GM23338 (cell line): ENCODE measurements at regions not wholly inside any gene's neighbourhood (a gene's known extent, or its start where the extent isn't known, plus 50 kb on each side); places are given as distances from the start of the nearest gene placed in this dataset.
"Not testable (repeated sequence)": the region's sequence is repeated elsewhere in the genome, so short reads cannot be mapped to it uniquely, and the experiment has no call there.

ENCODE experiments used
- ATAC-seq: fragments of 200-7000 bp; cut with Tn5 transposase; 3 replicates; pipeline ENCODE4 v1.9.1; 2020
- DNase-seq: peaks from one replicate; pipeline ENCODE4 v3.0.0-alpha.2; 2015; ENCODE audit warnings: low spot score
- H2AFZ ChIP-seq: fragments of 200-600 bp; sonication (generic); 2 replicates; pipeline ENCODE4 v1.8.0; 2016; ENCODE audit warnings: antibody characterized with exemption, mild to moderate bottlenecking, moderate library complexity
- H3F3A ChIP-seq: fragments of 200-600 bp; sonication (generic); replicated peaks from 2 replicates; pipeline ENCODE4 v1.8.0; 2017; ENCODE audit warnings: antibody characterized with exemption, mixed run types, low read depth
- H3K27ac ChIP-seq: fragments of 200-600 bp; sonication (generic); 2 replicates; pipeline ENCODE4 v1.6.1; 2016; ENCODE audit warnings: low read depth
- H3K27me3 ChIP-seq: fragments of 200-600 bp; sonication (generic); 2 replicates; pipeline ENCODE4 v1.8.0; 2016; ENCODE audit warnings: mild to moderate bottlenecking, mixed run types, moderate library complexity; ENCODE audit not compliant: insufficient read depth
- H3K36me3 ChIP-seq: fragments of 200-600 bp; sonication (generic); 2 replicates; pipeline ENCODE4 v1.8.0; 2016; ENCODE audit warnings: mild to moderate bottlenecking; ENCODE audit not compliant: insufficient read depth
- H3K4me1 ChIP-seq: fragments of 200-600 bp; sonication (generic); 2 replicates; pipeline ENCODE4 v1.8.0; 2016; ENCODE audit warnings: mild to moderate bottlenecking, moderate library complexity; ENCODE audit not compliant: insufficient read depth
- H3K4me2 ChIP-seq: fragments of 200-600 bp; sonication (generic); 2 replicates; pipeline ENCODE4 v1.7.1; 2017; ENCODE audit warnings: mixed run types
- H3K4me3 ChIP-seq: fragments of 200-600 bp; sonication (generic); 2 replicates; pipeline ENCODE4 v1.6.1; 2016; ENCODE audit warnings: mixed run types
- H3K79me2 ChIP-seq: fragments of 200-600 bp; sonication (generic); replicated peaks from 2 replicates; pipeline ENCODE4 v1.8.0; 2017; ENCODE audit warnings: mild to moderate bottlenecking; ENCODE audit not compliant: insufficient read depth
- H3K9me2 ChIP-seq: fragments of 200-600 bp; sonication (generic); 2 replicates; pipeline ENCODE4 v1.8.0; 2017; ENCODE audit not compliant: insufficient read depth
- H4K20me1 ChIP-seq: fragments of 200-600 bp; sonication (generic); replicated peaks from 2 replicates; pipeline ENCODE4 v1.8.0; 2017; ENCODE audit warnings: mild to moderate bottlenecking; ENCODE audit not compliant: insufficient read depth
- H3K27ac Mint-ChIP-seq: 2 replicates; pipeline ENCODE4 v1.8.0; 2020; ENCODE audit warnings: inconsistent platforms, mild to moderate bottlenecking, moderate library complexity, mixed read lengths
- H3K27me3 Mint-ChIP-seq: 3 replicates; pipeline ENCODE4 v1.8.0; 2022; ENCODE audit warnings: low read depth, mild to moderate bottlenecking, moderate library complexity, mixed read lengths, inconsistent platforms; ENCODE audit not compliant: insufficient read depth, poor library complexity
- H3K36me3 Mint-ChIP-seq: 3 replicates; pipeline ENCODE4 v1.8.0; 2021; ENCODE audit warnings: low read depth, mild to moderate bottlenecking, inconsistent platforms, moderate library complexity, mixed read lengths
- H3K4me1 Mint-ChIP-seq: 3 replicates; pipeline ENCODE4 v1.8.0; 2020; ENCODE audit warnings: mild to moderate bottlenecking, inconsistent platforms, mixed read lengths
- H3K4me3 Mint-ChIP-seq: 3 replicates; pipeline ENCODE4 v1.8.0; 2021; ENCODE audit warnings: moderate library complexity, mild to moderate bottlenecking, inconsistent platforms, mixed read lengths
- H3K9me3 Mint-ChIP-seq: 3 replicates; pipeline ENCODE4 v1.8.0; 2020; ENCODE audit warnings: moderate library complexity, mild to moderate bottlenecking, inconsistent platforms, mixed read lengths
- CREB1 ChIP-seq: fragments of 250-450 bp; sonication (Bioruptor Pico); IDR thresholded peaks from 2 replicates; pipeline ENCODE4 v1.5.0; 2020; ENCODE audit warnings: low read depth, mild to moderate bottlenecking, moderate library complexity
- EZH2phosphoT487 ChIP-seq: fragments of 200-600 bp; sonication (generic); IDR thresholded peaks from one replicate; pipeline ENCODE4 v1.8.1; 2018; ENCODE audit warnings: antibody characterized with exemption; ENCODE audit not compliant: unreplicated experiment
- NANOG ChIP-seq: IDR thresholded peaks from 2 replicates; pipeline ENCODE4 v1.6.1; 2016; ENCODE audit warnings: antibody characterized with exemption, borderline replicate concordance
- POLR2AphosphoS5 ChIP-seq: IDR thresholded peaks from 2 replicates; pipeline ENCODE4 v1.6.1; 2016; ENCODE audit warnings: antibody characterized with exemption, low read depth
- STAT1 ChIP-seq: IDR thresholded peaks from one replicate; pipeline ENCODE4 v1.6.1; 2016; ENCODE audit warnings: antibody characterized with exemption; ENCODE audit not compliant: unreplicated experiment
- ZNF331 ChIP-seq: fragments of 250-450 bp; sonication (Bioruptor Pico); IDR thresholded peaks from 2 replicates; pipeline ENCODE4 v1.5.0; 2020; ENCODE audit warnings: low read depth, mild to moderate bottlenecking, moderate library complexity
- TF ChIP-seq, protein P1 (sequence below): IDR thresholded peaks from one replicate; pipeline ENCODE4 v1.6.1; 2018; ENCODE audit warnings: antibody characterized with exemption; ENCODE audit not compliant: unreplicated experiment

DNA sequence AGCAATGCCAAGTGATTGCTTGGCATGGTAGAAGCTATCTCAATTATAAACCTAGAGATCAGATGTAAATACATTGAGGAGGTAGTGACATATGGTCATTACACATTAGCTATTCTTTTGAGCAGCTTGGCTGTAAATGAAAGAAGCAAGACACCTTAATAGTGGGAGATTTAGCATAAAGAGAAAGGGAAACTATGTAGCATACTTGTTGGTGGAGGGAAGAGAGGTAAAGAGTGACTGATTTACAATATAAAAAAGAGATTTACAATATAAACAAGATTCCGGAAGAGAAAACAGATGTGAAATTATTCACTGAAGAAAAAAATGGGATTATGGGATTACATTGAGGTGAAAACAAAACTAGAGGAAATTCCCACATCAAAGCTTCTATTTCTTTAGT lies 2009.6 kb downstream of the OLFM4 start:
- Histone ChIP-seq H2AFZ (no peak overlapping the region), H3K27me3 (no peaks in the 10 kb centered on the region), H3K4me1 (peaks cover 42% of the 10 kb centered on the region), H4K20me1 (no peaks in the 10 kb centered on the region), H3K79me2 (peaks cover 35% of the 10 kb centered on the region), H3K36me3 (no peaks in the 10 kb centered on the region), H3F3A (no peaks in the 10 kb centered on the region), H3K27ac (peak overlapping the region; percentile 56), H3K9me2 (no peaks in the 10 kb centered on the region), H3K4me2 (peak overlapping the region; percentile 27), H3K4me3 (no peak overlapping the region)
- DNase-seq, result no peak
- Mint-ChIP-seq H3K27me3 (no peaks in the 10 kb centered on the region), H3K9me3 (peaks cover 6% of the 10 kb centered on the region; the same call in 1 of the 3 replicates), H3K4me1 (peaks cover 38% of the 10 kb centered on the region), H3K4me3 (no peak overlapping the region), H3K36me3 (peaks cover 33% of the 10 kb centered on the region), H3K27ac (peak overlapping the region; percentile 41; the same call in 1 of the 2 replicates)
- TF ChIP-seq EZH2phosphoT487, result no peak
- no peak for TF ChIP-seq POLR2AphosphoS5
- TF ChIP-seq NANOG, result peak; percentile 69; the same call in 1 of the 2 replicates
- TF ChIP-seq ZNF331 (CRISPR knock-in tag), result no peak
- ATAC-seq, result peak; percentile 38; the same call in 1 of the 3 replicates

DNA sequence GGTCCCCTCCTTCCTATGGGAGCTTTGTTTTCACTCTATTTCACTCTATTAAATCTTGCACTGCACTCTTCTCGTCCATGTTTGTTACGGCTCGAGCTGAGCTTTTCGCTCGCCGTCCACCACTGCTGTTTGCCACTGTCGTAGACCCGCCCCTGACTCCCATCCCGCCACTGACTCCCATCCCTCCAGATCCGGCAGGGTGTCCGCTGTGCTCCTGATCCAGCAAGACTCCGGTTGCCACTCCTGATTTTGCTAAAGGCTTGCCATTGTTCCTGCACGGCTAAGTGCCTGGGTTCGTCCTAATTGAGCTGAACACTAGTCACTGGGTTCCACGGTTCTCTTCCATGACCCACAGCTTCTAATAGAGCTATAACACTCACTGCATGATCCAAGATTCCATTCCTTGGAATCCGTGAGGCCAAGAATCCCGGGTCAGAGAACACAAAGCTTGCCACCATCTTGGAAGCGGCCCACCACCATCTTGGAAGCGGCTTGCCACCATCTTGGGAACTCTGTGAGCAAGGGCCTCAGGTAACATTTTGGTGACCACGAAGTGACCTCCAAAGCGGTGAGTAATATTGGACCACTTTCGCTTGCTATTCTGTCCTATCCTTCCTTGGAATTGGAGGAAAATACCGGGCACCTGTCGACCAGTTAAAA lies 2025.4 kb downstream of the OLFM4 start:
- H3K4me3 ChIP-seq, DNase-seq, H3K27me3 ChIP-seq, H3K4me1 ChIP-seq, H3K27ac ChIP-seq, H3K79me2 ChIP-seq, H3K36me3 ChIP-seq, ATAC-seq, H3F3A ChIP-seq, H2AFZ ChIP-seq, H3K4me3 Mint-ChIP-seq, H3K27ac Mint-ChIP-seq, H3K27me3 Mint-ChIP-seq, H3K4me1 Mint-ChIP-seq, H4K20me1 ChIP-seq, H3K4me2 ChIP-seq: not testable (repeated sequence)
- Mint-ChIP-seq H3K9me3 (peaks cover 16% of the 10 kb centered on the region), H3K36me3 (peaks cover 47% of the 10 kb centered on the region)
- peaks cover 21% of the 10 kb centered on the region for H3K9me2 ChIP-seq

DNA sequence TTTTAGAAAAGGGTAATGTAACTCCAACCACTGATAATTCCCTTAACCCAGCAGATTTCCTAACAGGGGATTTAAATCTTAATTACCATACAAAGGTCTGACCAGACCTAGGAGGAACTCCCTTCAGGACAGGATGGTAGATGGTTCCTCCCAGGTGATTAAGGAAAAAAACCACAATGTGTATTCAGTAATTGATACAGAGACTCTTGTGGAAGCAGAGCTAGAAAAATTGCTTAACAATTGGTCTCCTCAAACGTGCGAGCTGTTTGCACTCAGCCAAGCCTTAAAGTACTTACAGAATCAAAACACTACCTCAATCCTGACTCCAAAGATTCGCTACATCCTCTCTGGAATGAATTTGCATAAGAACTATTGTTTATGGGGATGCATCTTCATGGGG lies 2027.1 kb downstream of the OLFM4 start:
- not testable (repeated sequence) for H3K4me1 ChIP-seq, H3K27ac ChIP-seq, H3K27ac Mint-ChIP-seq, H3K79me2 ChIP-seq, H3K27me3 Mint-ChIP-seq, DNase-seq, H3K4me3 Mint-ChIP-seq, H4K20me1 ChIP-seq, H3K4me3 ChIP-seq, H3K36me3 ChIP-seq, H2AFZ ChIP-seq, H3K4me1 Mint-ChIP-seq, ATAC-seq, H3F3A ChIP-seq, H3K27me3 ChIP-seq
- Histone ChIP-seq H3K4me2 (0 out of 2 replicates have a peak overlapping the region, but pooled peaks have one; percentile 2), H3K9me2 (peaks cover 21% of the 10 kb centered on the region)
- peaks cover 39% of the 10 kb centered on the region for H3K36me3 Mint-ChIP-seq
- H3K9me3 Mint-ChIP-seq, result peaks cover 16% of the 10 kb centered on the region

DNA sequence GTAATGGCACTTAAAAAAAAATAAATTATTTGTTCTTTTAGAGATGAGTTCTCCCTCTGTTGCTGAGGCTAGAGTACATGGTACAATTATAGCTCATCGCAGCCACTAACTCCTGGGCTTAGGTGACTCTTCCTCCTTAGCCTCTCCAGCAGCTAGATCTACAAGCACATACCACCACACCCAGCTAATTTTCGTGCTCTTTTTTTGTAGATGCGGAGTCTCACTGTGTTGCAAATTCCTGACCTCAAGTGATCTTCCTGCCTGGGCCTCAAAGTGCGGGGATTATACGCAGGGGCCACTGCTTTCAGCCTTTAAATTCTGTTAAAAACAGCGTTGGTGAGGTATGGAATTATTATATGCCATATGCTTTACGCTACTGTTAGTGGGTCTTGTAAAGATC lies 2034.0 kb downstream of the OLFM4 start:
- ATAC-seq, result peak; percentile 78
- H3K9me3 Mint-ChIP-seq, result peaks cover 4% of the 10 kb centered on the region
- TF ChIP-seq ZNF331 (CRISPR knock-in tag) (no peak), CREB1 (no peak), STAT1 (no peak), EZH2phosphoT487 (no peak), POLR2AphosphoS5 (no peak)
- TF ChIP-seq, protein P1, sequence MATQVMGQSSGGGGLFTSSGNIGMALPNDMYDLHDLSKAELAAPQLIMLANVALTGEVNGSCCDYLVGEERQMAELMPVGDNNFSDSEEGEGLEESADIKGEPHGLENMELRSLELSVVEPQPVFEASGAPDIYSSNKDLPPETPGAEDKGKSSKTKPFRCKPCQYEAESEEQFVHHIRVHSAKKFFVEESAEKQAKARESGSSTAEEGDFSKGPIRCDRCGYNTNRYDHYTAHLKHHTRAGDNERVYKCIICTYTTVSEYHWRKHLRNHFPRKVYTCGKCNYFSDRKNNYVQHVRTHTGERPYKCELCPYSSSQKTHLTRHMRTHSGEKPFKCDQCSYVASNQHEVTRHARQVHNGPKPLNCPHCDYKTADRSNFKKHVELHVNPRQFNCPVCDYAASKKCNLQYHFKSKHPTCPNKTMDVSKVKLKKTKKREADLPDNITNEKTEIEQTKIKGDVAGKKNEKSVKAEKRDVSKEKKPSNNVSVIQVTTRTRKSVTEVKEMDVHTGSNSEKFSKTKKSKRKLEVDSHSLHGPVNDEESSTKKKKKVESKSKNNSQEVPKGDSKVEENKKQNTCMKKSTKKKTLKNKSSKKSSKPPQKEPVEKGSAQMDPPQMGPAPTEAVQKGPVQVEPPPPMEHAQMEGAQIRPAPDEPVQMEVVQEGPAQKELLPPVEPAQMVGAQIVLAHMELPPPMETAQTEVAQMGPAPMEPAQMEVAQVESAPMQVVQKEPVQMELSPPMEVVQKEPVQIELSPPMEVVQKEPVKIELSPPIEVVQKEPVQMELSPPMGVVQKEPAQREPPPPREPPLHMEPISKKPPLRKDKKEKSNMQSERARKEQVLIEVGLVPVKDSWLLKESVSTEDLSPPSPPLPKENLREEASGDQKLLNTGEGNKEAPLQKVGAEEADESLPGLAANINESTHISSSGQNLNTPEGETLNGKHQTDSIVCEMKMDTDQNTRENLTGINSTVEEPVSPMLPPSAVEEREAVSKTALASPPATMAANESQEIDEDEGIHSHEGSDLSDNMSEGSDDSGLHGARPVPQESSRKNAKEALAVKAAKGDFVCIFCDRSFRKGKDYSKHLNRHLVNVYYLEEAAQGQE, result no peak

More for the DNA sequence above, 2034.0 kb downstream of the OLFM4 start:
- Histone ChIP-seq H3K36me3 (peaks cover 4% of the 10 kb centered on the region; the same call in 1 of the 2 replicates), H3K27me3 (no peaks in the 10 kb centered on the region), H3K9me2 (peaks cover 6% of the 10 kb centered on the region), H3K27ac (0 out of 2 replicates have a peak overlapping the region, but pooled peaks have one; percentile 28), H4K20me1 (no peaks in the 10 kb centered on the region), H2AFZ (no peak overlapping the region), H3K79me2 (no peaks in the 10 kb centered on the region), H3F3A (no peaks in the 10 kb centered on the region), H3K4me1 (peaks cover 20% of the 10 kb centered on the region), H3K4me2 (no peak overlapping the region), H3K4me3 (no peak overlapping the region)
- DNase-seq, result peak; percentile 28
- Mint-ChIP-seq H3K27ac (no peak overlapping the region), H3K4me3 (no peak overlapping the region), H3K36me3 (peaks cover 24% of the 10 kb centered on the region), H3K27me3 (peaks cover 3% of the 10 kb centered on the region), H3K4me1 (peaks cover 8% of the 10 kb centered on the region)
